ENCODE measurements at regions not wholly inside any gene's neighbourhood (a gene's known extent, or its start where the extent isn't known, plus 50 kb on each side); places are given as distances from the start of the nearest gene placed in this dataset.

- TF ChIP-seq TARDBP (IDR thresholded peaks at IDR 0.05) (no peak), ARNT (IDR thresholded peaks at IDR 0.05) (no peak), SP1 (IDR thresholded peaks at IDR 0.05) (no peak)
Observed at GRCh38 chr13:80168089-80168850, 172.7 kb downstream of the SPRY2 start.
